ENCODE measurements at regions not wholly inside any gene's neighbourhood (a gene's known extent, or its start where the extent isn't known, plus 50 kb on each side); places are given as distances from the start of the nearest gene placed in this dataset.

DNA sequence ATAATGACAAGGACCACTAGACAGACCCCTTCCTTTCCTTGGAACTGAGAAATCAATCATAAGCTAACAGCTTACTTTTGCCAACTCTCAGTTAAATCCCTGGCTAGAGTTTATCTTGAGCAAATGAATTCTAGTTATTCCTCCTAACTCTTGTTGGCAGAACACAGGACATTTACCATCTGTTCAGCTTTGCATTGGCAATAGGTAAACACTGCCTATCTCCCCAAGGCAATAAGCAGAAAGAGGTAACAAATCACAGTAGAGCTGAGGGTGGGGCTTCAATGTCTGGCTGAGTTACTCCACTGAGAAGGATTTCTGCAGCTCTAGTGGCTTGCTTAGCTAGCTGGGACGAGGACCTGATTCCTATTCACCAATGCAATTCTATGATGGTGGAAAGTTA lies 503.3 kb upstream of the GRIA1 start:
- H3K27me3 Mint-ChIP-seq (ENCODE audit: low read depth) = no peaks in the 10 kb centered on the region
- intact Hi-C loops (cut with micrococcal nuclease) = no loop called here

DNA sequence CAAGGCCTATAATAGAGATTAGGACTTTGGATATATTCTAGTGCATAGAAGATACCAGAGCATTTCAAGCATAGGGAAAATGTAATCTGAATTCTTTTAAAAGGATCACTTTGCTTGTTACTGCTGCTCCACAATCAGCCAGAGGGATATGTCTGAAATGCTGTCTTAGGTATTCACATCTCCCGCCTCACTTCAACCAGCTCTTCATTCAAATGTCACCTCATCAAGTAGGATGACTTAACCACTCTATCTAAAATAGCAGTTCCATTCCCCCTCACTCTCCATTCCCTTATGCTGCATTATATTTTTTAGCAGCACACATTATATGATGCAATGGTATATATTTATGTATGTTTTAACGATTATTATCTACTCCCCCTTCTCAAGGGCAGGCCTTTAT lies 500.3 kb upstream of the GRIA1 start:
- Mint-ChIP-seq H3K36me3 (ENCODE audit: low read depth) (no peaks in the 10 kb centered on the region), H3K4me3 (ENCODE audit: low read depth) (no peak overlapping the region), H3K27me3 (ENCODE audit: low read depth) (no peaks in the 10 kb centered on the region), H3K27ac (no peak overlapping the region), H3K9me3 (peaks cover 10% of the 10 kb centered on the region), H3K4me1 (ENCODE audit: low read depth) (no peaks in the 10 kb centered on the region)
- intact Hi-C loops (cut with micrococcal nuclease) = no loop called here
- no peak for DNase-seq (ENCODE audit: low spot score)

More for the DNA sequence above, 503.3 kb upstream of the GRIA1 start:
- no peak overlapping the region for H3K4me3 Mint-ChIP-seq (ENCODE audit: low read depth)
- no peaks in the 10 kb centered on the region for H3K4me1 Mint-ChIP-seq (ENCODE audit: low read depth)
- H3K36me3 Mint-ChIP-seq (ENCODE audit: low read depth) = no peaks in the 10 kb centered on the region
- no peak for DNase-seq (ENCODE audit: low spot score)
- peaks cover 13% of the 10 kb centered on the region for H3K9me3 Mint-ChIP-seq
- H3K27ac Mint-ChIP-seq = no peak overlapping the region

DNA sequence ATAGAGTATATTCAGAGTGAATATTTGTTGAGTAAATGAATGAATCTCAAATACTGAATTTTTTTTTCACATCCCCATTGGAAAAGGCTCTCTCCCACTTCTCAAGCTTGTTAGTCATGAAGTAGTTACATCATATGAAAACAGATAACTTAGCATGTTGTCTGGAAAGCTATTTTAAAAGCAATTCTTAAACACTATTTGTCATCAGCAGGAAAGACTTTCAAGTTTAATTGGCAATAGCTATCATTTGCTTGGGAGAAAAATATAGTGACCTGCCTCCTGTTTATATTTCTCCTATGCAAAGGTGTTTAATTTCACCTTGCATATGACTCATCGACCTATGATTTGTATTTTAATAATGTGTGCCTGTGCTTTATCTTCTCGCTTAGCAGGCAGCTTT lies 499.8 kb upstream of the GRIA1 start:
- H3K9me3 Mint-ChIP-seq = peaks cover 10% of the 10 kb centered on the region
- intact Hi-C loops (cut with micrococcal nuclease) = no loop called here

DNA sequence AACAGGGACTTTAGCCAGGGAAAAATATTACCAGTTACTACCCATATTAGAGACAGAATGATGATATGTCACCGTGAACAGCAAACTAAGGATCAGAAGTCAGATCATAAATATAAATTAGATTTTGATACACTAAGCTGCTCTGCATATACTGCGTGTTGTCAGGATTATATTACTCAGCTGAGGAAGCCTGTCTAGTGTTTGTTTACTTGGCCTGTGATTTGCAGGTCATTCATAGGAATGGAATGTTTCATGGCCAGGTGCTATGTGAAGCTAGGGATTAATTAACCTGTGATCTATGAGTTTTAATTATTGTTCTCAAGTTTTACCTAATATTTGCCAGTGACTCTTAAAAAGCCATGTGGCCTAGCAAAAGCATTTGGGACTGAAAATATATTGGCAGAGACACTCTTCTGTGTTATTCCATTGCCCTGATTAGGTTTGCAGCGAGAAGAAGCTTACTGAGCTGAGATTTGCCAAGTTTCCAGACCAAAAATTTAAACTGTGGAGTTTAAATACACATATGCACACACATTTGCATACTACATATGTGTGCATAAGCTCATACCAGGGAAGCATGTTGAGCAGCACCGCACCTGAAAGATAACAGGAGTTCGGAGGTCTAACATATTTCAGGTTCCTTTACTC lies 496.3 kb upstream of the GRIA1 start:
- Mint-ChIP-seq H3K4me1 (ENCODE audit: low read depth) (no peaks in the 10 kb centered on the region), H3K27me3 (ENCODE audit: low read depth) (no peaks in the 10 kb centered on the region), H3K4me3 (ENCODE audit: low read depth) (no peak overlapping the region), H3K36me3 (ENCODE audit: low read depth) (no peaks in the 10 kb centered on the region), H3K9me3 (peaks cover 6% of the 10 kb centered on the region), H3K27ac (no peak overlapping the region)
- intact Hi-C loops (cut with micrococcal nuclease) = no loop called here
- DNase-seq (ENCODE audit: low spot score) = no peak

More for the DNA sequence above, 499.8 kb upstream of the GRIA1 start:
- DNase-seq (ENCODE audit: low spot score) = no peak
- Mint-ChIP-seq H3K4me3 (ENCODE audit: low read depth) (no peak overlapping the region), H3K36me3 (ENCODE audit: low read depth) (no peaks in the 10 kb centered on the region), H3K4me1 (ENCODE audit: low read depth) (no peaks in the 10 kb centered on the region), H3K27ac (no peak overlapping the region), H3K27me3 (ENCODE audit: low read depth) (no peaks in the 10 kb centered on the region)

DNA sequence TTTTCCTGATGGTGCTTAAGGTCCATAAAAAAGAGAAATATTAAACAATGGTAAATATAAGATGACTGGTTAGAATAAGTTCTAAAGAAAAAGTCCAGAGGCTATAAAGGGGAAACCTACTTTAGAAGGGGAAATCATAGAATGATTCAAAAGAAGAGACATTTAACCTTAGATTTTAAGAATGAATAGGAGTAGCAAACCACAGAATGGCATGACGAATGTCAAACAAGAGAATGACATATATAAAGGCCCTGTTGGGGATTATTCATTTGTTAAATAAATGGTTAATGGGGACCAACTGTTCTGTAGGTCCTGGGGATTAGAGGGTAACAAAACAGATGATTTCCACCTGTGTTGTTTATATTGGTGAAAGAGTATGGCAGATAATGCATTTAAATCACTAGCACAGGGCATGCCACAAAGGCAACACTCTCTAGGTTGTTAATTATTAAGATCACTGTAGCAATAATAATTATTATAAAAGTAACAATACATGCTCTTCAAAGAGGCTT lies 495.2 kb upstream of the GRIA1 start:
- Mint-ChIP-seq H3K27ac (no peak overlapping the region), H3K9me3 (peaks cover 11% of the 10 kb centered on the region), H3K4me1 (ENCODE audit: low read depth) (no peaks in the 10 kb centered on the region), H3K27me3 (ENCODE audit: low read depth) (no peaks in the 10 kb centered on the region), H3K4me3 (ENCODE audit: low read depth) (no peak overlapping the region), H3K36me3 (ENCODE audit: low read depth) (no peaks in the 10 kb centered on the region)
- intact Hi-C loops (cut with micrococcal nuclease) = no loop called here
- no peak for DNase-seq (ENCODE audit: low spot score)

DNA sequence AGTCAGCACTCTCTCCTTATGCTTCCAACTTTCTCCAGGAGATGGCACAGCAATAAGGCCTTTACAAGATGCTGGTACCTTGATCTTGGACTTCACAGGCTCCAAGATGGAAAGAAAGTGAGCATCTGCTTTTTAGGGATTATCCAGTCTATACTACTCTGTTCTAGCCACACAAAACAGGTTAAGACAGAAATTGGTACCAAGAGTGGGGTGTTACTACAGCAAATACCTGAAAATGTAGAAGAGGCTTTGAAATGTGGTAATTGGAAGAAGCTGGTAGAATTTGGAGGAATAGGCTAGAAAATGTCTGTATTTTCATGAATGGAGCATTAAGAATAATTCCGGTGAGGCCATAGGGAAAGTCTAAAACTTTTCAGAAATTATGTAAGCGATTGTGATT lies 484.8 kb upstream of the GRIA1 start:
- no peaks in the 10 kb centered on the region for H3K4me1 Mint-ChIP-seq (ENCODE audit: low read depth)
- peaks cover 28% of the 10 kb centered on the region for H3K9me3 Mint-ChIP-seq
- H3K36me3 Mint-ChIP-seq (ENCODE audit: low read depth) = no peaks in the 10 kb centered on the region
- intact Hi-C loops (cut with micrococcal nuclease) = no loop called here
- no peaks in the 10 kb centered on the region for H3K27me3 Mint-ChIP-seq (ENCODE audit: low read depth)
- H3K27ac Mint-ChIP-seq = no peak overlapping the region
- no peak for DNase-seq (ENCODE audit: low spot score)
- no peak overlapping the region for H3K4me3 Mint-ChIP-seq (ENCODE audit: low read depth)

DNA sequence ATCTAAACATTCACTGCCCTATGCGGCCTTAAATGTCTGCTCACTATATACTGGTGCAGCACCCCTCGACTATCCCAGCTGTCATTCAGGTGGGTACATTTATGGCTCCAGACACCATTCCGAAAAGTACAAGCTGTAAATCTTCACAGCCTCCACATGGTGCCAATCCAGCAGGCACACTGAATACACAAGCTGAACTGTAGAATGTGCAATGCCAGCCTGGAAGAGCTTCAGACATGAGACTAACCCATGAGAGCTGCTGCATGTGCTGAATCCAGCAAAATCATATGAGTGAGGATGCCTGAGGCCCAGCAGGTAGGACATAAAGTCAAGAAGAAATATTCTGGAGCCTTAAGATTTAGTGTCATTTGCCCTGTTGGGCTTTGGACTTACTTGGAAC lies 483.8 kb upstream of the GRIA1 start:
- Mint-ChIP-seq H3K27me3 (ENCODE audit: low read depth) (no peaks in the 10 kb centered on the region), H3K27ac (no peak overlapping the region), H3K9me3 (peaks cover 36% of the 10 kb centered on the region), H3K4me3 (ENCODE audit: low read depth) (no peak overlapping the region), H3K36me3 (ENCODE audit: low read depth) (no peaks in the 10 kb centered on the region), H3K4me1 (ENCODE audit: low read depth) (no peaks in the 10 kb centered on the region)
- intact Hi-C loops (cut with micrococcal nuclease) = no loop called here
- DNase-seq (ENCODE audit: low spot score) = no peak

DNA sequence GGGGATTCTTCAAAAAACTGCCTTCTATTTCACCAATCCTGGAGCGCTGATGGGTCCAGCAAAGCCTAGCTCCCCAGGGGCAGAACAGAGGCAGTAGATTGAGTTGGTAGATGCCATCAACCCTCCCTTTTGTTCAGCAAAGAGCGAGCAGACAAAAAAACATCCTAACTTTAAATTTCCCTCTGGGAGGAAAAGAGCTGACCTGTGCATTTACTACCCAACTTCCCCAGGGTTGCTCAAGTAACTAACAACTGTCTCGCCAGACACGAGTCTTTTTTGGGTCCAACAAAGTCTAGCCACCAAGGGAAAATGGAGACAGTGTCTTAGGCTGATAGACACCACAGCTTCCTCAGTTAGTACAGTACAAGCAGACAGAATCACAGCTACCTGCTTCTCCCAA lies 476.3 kb upstream of the GRIA1 start:
- H3K36me3 Mint-ChIP-seq (ENCODE audit: low read depth) = no peaks in the 10 kb centered on the region
- DNase-seq (ENCODE audit: low spot score) = no peak
- no peaks in the 10 kb centered on the region for H3K27me3 Mint-ChIP-seq (ENCODE audit: low read depth)
- H3K4me1 Mint-ChIP-seq (ENCODE audit: low read depth) = no peaks in the 10 kb centered on the region
- H3K4me3 Mint-ChIP-seq (ENCODE audit: low read depth) = no peak overlapping the region
- no peak overlapping the region for H3K27ac Mint-ChIP-seq
- peaks cover 32% of the 10 kb centered on the region for H3K9me3 Mint-ChIP-seq
- intact Hi-C loops (cut with micrococcal nuclease) = no loop called here

DNA sequence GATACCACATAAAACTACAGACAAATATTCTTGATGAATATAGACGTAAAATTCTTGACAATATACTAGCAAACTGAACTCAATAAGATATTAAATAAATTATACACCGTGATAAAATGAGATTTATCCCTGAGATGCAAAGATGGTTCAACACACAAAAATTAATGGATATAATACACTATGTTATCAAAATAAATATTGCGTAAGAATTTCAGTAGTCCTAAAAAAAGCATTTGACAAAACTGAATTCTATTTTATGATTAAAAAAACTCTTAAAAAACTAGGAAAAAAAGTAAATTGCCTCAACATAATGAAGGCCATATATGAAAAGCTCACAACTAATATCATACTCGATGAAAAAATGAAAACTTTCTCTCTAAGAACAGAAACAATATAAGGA lies 472.3 kb upstream of the GRIA1 start:
- intact Hi-C loops (cut with micrococcal nuclease) = no loop called here
- Mint-ChIP-seq H3K27ac (no peak overlapping the region), H3K4me1 (ENCODE audit: low read depth) (no peaks in the 10 kb centered on the region), H3K4me3 (ENCODE audit: low read depth) (no peak overlapping the region), H3K9me3 (peaks cover 41% of the 10 kb centered on the region), H3K36me3 (ENCODE audit: low read depth) (no peaks in the 10 kb centered on the region), H3K27me3 (ENCODE audit: low read depth) (no peaks in the 10 kb centered on the region)
- no peak for DNase-seq (ENCODE audit: low spot score)

DNA sequence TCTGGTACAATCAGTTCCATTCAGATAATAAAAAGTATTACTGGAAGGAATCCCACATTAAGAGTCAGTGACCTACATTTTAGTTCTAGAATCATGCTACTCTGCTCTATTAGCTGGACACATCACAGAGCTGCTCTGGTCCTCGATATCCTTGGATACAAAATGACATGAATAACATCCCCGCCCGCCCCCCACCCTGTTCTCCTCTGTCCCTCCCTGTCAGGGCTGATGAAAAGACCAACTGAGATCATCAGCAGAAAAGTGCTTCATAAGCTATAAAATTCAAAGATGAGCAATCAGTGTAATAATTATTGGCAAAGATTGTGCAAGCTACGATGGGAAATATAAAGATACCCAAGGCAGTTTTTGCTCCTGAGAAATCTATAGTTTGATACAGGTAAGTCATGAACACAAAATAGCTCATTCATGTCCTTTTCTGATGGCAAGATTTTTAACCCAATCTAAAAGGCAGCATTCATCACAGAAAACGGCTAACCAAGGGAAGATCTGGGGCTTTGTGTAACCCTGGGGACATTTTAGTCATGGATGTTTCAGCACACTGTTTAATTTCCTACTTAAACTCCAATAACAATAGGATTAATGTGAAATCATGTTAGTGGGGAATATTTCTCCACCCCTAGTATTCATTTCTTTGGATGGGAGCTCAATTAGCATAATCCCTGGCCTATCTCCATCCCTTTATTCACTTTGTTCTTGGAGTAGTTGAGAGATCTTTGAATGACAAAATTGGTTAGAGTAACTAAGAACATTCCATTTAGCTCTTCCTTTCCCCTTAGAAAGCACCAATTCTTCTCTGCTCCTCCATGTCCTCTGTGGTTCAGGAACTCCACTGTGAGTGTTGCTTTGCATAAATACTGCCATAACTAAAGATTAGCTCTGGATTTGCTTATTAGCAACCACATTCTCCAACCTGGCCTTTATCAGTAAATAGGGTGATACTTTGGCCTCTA lies 459.4 kb upstream of the GRIA1 start:
- Mint-ChIP-seq H3K4me3 (ENCODE audit: low read depth) (no peak overlapping the region), H3K4me1 (ENCODE audit: low read depth) (no peaks in the 10 kb centered on the region), H3K27ac (no peak overlapping the region), H3K36me3 (ENCODE audit: low read depth) (no peaks in the 10 kb centered on the region), H3K27me3 (ENCODE audit: low read depth) (no peaks in the 10 kb centered on the region), H3K9me3 (peaks cover 8% of the 10 kb centered on the region)
- intact Hi-C loops (cut with micrococcal nuclease) = no loop called here
- DNase-seq (ENCODE audit: low spot score) = no peak

DNA sequence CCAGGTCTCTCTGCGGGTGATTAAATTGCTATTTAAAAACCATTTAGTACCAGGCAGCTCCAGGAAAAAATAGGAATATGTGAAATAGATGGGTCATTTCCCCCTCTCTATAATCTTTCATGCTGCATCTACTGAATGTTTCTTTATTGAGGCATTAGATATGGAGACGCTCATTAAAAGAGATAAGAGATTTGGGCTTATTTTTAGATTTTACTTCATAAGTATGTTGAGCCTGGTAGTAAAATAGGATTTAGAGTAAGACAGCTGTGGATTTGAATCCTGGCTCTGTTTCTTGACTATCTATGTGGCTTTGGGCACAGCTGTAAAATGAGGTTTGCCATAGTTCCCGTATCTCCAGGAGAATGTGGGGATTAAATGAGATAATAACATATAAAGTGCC lies 451.0 kb upstream of the GRIA1 start:
- no peaks in the 10 kb centered on the region for H3K27me3 Mint-ChIP-seq (ENCODE audit: low read depth)
- H3K36me3 Mint-ChIP-seq (ENCODE audit: low read depth) = no peaks in the 10 kb centered on the region
- intact Hi-C loops (cut with micrococcal nuclease) = no loop called here
- H3K9me3 Mint-ChIP-seq = peaks cover 12% of the 10 kb centered on the region
- no peak overlapping the region for H3K27ac Mint-ChIP-seq
- H3K4me1 Mint-ChIP-seq (ENCODE audit: low read depth) = no peaks in the 10 kb centered on the region
- no peak for DNase-seq (ENCODE audit: low spot score)
- no peak overlapping the region for H3K4me3 Mint-ChIP-seq (ENCODE audit: low read depth)

DNA sequence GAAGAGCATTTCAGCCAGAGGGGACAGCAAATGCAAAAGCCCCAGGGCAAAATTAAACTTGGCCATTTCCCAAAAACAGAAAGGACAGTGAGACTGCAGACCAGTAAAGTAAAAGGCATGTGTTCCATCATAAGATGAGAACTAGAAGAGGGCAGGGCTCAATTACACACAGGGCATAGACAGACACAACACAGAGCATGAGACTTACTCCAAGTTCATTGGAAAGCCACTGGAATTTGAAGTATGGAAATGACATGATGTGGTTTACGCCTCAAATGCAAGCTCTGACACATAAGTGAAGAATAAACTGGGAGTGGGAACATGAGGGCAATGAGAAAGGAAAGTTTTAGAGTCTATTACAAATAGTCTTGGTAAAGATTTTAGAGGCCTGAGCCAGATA lies 446.6 kb upstream of the GRIA1 start:
- H3K36me3 Mint-ChIP-seq (ENCODE audit: low read depth) = no peaks in the 10 kb centered on the region
- no peak overlapping the region for H3K27ac Mint-ChIP-seq
- H3K4me3 Mint-ChIP-seq (ENCODE audit: low read depth) = no peak overlapping the region
- DNase-seq (ENCODE audit: low spot score) = no peak
- intact Hi-C loops (cut with micrococcal nuclease) = no loop called here
- no peaks in the 10 kb centered on the region for H3K4me1 Mint-ChIP-seq (ENCODE audit: low read depth)
- peaks cover 12% of the 10 kb centered on the region for H3K9me3 Mint-ChIP-seq
- H3K27me3 Mint-ChIP-seq (ENCODE audit: low read depth) = no peaks in the 10 kb centered on the region

DNA sequence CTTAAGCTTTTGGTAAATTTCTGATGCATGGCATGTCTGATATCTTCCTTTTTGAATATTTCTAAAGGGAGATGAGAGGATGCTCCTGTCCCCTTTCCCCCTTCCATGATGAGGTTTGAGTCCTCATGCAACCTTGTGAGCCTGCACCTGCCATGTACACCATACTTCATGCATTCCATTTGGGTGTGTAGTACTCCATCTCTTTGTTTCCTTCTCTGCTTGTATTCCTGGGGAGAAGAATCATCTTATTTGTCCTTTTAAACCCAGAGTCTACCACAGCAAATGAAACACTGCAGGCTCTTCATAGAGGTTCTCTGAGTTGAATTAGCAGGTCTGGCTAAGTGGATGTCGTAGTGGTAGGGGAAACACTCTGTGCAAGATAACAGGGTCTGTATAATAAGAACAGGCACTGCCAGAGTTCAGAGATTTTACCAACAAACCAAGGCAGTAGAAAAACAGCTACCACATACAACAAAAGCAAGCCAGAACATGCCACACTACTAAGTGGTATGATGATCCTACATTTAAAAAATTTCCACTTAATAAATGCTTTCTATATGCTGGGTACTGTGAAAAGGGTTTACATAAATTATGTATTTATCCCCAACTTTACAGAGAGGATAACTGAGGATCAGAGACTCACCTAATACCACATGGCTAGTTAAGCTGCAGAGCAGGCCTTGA lies 439.8 kb upstream of the GRIA1 start:
- Mint-ChIP-seq H3K4me1 (ENCODE audit: low read depth) (no peaks in the 10 kb centered on the region), H3K4me3 (ENCODE audit: low read depth) (no peak overlapping the region), H3K27ac (no peak overlapping the region), H3K36me3 (ENCODE audit: low read depth) (no peaks in the 10 kb centered on the region), H3K27me3 (ENCODE audit: low read depth) (no peaks in the 10 kb centered on the region), H3K9me3 (peaks cover 6% of the 10 kb centered on the region)
- DNase-seq (ENCODE audit: low spot score) = no peak
- intact Hi-C loops (cut with micrococcal nuclease) = no loop called here

Measured in activated T-helper 2 cell treated with anti-CD3 and anti-CD28 coated beads, Interferon-gamma antibody, Interleukin-2, Interleukin-4, amounts not matched to agents 10 μg/mL and 5 μg/mL and 100 μg/mL, durations not matched to agents 14 hours and 24 hours and 36 hours (primary cell).